COLO668 (cell line): ENCODE measurements at regions not wholly inside any gene's neighbourhood (a gene's known extent, or its start where the extent isn't known, plus 50 kb on each side); places are given as distances from the start of the nearest gene placed in this dataset.

Experiments
- DNase-seq: peaks from one replicate; lab custom pipeline; 2025; ENCODE audit not compliant: unreplicated experiment; lab: John Stamatoyannopoulos, UW

DNA sequence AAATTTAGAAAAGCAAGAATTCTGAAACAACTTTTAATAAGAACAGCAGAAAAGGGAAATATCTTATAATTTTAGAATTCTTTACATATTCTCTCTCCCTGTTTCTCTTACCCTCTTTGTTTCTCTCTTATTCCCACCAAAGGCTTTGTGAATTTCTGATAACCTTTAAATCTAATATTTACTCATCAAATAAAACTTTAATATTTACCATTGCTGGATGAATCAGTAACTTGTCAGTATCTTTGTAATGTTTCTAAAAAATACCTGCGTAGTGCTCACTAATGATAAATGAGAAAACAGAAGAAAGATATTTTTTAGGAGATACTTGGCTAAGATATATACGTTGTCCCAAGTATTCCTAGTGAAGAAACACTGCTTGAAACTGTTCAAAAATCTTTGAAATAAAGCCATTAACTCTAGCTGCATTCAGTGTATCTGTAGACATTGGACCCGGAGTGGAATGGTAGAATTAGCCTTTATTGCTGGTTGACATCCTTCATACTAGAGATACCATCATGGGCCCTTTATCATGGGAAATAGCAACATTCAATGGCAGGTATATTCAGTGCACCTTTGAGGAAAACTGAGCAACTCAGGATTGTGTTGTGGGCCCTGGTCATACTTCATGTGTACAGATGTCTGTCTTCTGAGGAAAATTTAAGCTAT is 2160.4 kb downstream of the MAT2B start:
- DNase-seq, result no peak

GRCh38 chr5:165673499-165673898 is 2168.1 kb downstream of the MAT2B start:
- DNase-seq, result no peak

DNA sequence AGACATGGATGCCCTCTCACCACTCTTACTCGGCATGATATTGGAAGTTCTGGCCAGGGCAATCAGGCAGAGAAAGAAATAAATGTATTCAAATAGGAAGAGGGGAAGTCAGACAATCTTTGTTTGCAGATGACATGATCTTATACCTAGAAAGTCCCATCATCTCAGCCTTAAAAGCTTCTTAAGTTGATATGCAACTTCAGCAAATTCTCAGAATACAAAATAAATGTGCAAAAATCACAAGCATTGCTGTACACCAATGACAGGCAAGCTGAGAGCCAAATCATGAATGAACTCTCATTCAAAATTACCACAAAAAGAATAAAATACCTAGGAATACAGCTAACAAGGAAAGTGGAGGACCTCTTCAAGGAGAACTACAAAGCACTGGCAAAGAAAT is 2190.4 kb downstream of the MAT2B start:
- DNase-seq, result no peak

- no peak for DNase-seq
Observed at GRCh38 chr5:165705960-165706359, 2200.5 kb downstream of the MAT2B start.

DNA sequence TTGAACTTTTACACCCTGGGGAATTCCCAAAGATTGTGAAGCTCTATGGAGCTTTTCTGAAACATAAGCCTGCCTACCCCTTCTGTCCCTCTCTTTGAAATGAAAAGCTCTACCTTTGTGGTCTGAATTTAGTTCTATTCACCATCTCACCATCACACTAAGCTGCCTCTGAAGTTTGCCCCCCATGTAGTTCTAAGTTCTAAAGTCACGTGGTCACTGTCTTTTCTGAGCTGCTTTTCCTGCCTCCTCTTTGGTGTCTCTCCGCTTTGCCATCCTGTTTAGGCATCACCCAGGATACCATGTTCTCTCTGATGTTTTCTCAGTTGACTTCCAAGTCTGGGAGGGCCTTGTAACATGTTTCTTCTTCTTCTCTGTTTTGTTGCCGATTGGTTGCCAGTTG is 2206.6 kb downstream of the MAT2B start:
- no peak for DNase-seq

DNA sequence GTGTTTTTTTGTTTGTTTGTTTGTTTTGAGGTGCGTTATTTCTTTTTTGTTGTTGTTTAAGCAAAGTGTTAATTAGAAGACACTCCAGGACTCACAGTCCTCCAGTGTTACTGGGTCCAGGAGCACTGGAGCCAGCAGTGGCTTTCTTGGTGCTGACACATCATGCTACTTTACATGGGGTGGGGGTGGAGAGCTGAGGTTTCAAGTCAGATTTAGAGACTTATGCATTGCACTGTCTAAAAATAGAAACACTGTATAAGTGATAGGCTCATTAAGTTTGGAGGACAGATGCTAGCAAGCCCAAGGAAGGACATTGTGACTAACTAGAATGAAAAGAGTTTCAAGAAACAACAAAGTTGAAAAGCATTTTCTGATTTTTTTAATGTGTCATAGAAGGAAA is 2209.2 kb downstream of the MAT2B start:
- DNase-seq, result no peak

- no peak for DNase-seq
Observed at GRCh38 chr5:165720901-165721300, 2215.5 kb downstream of the MAT2B start.

DNA sequence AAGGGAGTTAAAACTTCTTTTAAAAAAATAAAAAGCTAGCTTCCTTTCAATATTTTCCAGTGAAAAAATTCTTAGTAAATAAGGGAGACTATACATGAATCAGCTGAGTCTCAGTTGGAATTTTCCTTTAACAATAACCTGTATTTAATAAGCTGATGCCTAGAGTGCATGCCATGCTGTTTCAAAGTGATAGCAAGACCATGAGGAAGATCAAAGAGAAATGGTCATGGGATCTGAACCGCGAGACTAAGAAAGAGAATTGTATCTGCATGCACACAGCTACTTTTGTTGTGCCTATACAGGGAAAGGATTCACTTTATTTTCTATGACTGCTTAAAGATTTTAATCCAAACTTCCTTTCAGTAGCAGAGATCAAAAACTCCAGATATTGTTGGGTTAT is 2217.0 kb downstream of the MAT2B start:
- no peak for DNase-seq

DNA sequence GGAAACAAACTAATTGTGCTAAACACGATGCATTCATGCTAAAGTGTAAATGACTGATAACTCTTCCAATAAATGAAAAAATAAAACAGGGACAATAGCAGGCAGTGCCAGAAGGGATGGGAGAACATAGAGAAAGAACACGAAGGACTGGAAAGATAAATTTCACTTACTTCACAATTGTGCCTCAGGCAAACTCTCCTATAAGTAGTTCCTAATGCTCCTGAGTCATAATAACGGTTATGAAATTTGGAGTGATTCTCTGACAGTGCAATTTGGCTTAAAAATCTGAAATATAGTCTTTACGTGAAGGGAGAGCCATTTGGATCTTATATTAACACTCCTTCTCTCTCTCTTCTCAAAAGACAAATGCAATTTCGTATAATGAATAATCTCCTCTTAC is 2218.5 kb downstream of the MAT2B start:
- DNase-seq, result no peak

DNA sequence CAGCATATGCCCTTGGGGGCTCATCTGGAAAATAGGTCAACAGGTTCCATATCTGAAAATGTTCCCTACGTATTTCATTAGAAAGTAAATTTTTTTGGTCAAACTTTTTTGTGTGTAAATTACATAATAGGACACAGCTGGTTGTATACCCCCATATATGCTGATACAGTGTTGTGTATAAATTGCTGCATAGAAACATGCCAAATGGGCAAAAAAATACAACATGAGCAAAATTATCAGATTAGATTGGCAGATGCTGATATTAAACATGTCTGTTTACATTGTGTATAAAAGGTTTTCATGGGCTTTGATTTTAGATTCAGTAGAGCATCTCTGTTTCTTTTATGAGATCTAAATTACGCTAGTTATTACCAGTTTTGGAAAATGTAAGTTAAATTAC is 2223.0 kb downstream of the MAT2B start:
- no peak for DNase-seq

- no peak for DNase-seq
Observed at GRCh38 chr5:165735388-165735787, 2230.0 kb downstream of the MAT2B start.

DNA sequence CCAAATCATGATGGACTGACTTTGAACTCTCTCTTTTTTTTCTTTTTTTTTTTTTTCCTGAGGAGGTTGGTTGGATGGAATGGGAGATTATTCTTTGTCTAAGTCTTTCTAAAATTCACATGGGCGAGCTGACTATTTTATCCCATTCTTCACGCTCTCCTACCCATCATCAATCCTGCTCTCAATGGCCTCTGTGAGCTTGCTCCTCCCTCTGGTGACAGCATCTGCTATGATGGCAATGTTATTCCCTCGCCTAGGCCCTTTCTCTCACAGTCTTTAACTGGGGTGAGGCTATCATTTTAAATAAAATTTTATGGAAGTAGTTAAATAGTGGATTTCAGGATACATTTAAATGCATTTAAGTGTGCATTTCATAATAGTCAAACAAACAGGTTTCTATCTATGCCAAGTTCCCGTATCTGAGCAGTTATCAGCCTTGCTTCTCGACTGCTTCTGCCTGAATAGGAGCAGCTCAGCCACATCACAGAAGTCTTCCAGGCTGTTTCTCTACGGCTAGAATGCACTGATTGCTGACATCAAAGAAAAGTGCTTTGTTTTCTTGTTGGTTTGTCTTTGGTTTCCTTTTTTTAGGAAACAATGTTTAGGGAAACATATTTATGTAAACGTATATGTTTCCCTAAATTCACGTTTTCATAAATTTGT is 2233.8 kb downstream of the MAT2B start:
- DNase-seq, result no peak

DNA sequence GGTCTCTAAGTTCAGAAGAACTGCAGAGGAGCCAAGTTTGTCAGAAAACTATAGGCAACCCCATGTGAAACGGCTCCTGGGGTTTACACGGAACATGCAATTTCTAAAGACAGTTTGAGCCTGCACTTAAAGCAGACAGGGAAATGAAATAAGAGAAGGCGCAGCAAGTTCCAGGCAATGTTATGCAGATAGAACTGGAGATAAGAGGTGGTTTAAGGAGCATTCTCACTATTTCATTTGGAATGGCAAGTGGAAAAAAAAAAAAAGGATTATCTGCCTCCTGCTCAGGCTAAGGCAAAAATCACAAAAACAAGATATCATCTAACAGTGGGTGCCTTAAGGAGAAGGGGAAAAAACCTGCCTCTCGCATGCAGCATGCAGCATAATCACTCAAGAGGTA is 2252.4 kb downstream of the MAT2B start:
- DNase-seq, result no peak

- DNase-seq, result no peak
Observed at GRCh38 chr5:165775111-165775510, 2269.7 kb downstream of the MAT2B start.

- DNase-seq, result no peak
Observed at GRCh38 chr5:165779505-165779904, 2274.1 kb downstream of the MAT2B start.

- DNase-seq, result no peak
Observed at GRCh38 chr5:165780901-165781300, 2275.5 kb downstream of the MAT2B start.

GRCh38 chr5:165781738-165782137 is 2276.3 kb downstream of the MAT2B start:
- no peak for DNase-seq

- DNase-seq, result no peak
Observed at GRCh38 chr5:165783024-165783423, 2277.6 kb downstream of the MAT2B start.

DNA sequence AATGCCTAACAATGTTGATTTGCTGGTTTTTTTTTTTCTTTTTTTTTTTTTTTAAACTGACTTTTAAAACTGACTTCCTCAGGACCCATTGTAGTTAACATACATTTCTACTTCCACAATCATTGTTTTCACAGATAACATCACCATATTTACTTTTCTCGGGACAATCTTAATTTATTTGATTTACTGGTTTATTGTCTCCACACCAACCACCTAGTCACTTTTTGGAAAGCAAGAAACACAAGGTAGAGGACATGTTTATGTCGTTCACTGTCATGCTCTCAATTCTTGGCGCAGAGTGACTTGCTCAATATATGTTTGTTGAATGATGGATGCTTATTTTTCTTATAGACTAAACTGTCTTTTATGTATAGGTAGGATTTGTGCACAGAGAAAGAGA is 2280.7 kb downstream of the MAT2B start:
- DNase-seq, result no peak

DNA sequence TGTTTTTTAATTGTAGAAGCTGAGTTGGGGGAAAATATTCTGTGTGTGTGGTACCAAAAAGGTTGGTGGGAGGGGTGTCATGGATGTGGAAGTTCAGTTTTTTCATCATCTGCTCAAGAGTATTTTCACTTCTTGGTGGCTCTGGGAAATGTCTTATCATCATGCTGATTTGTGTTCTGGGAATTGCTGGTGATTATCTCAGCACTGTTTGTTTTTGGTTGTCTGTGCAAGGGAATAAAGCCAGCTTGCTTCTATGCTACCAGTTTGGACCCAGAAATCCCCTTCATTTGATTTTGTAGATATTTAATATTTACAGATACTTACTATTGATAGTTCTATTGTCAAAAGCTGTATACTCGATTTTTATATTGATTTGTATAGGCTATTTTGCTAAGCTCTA is 2289.7 kb downstream of the MAT2B start:
- DNase-seq, result no peak

- no peak for DNase-seq
Observed at GRCh38 chr5:165805756-165806155, 2300.3 kb downstream of the MAT2B start.

GRCh38 chr5:165808335-165808734 is 2302.9 kb downstream of the MAT2B start:
- DNase-seq, result no peak

DNA sequence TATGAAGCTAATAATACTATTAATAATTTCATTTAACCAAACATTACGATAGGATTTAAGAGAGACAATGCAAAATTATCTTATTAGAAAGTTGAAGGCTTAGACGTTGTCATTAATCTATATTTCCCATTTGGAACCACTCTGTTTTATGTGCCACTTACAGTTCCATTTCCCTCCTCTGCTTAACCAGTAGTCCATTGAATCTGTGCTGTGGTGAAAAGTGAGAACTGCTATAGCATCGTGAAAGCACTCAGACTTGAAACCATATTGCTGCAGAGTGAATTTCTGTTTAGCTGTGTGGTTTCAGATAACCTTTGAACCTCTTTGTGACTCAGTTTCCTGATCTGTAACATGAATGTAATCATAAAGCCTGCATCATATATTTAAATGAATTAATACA is 2304.5 kb downstream of the MAT2B start:
- no peak for DNase-seq
